ENCODE measurements at regions not wholly inside any gene's neighbourhood (a gene's known extent, or its start where the extent isn't known, plus 50 kb on each side); places are given as distances from the start of the nearest gene placed in this dataset.

DNA sequence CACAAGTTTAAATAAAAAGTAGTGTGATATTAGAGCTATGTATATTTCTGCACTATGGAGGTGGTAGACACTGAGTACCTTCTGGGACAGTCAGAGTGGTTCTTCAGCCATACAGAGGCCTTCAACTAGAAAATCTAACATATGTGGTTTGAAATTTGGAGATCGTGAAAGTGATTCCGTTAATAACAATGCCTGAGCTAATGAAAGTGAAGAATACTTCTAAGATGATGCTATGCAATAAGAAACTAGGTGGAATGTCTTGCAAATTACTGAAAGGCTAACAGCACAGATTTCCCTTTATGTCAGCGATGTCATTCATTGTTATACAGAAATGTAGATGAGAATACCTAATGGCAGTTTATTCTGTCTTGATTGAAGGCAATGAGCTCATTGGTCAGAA lies 1984.7 kb upstream of the RAG2 start:
- H3K4me3 ChIP-seq (replicated peaks; ENCODE audit: insufficient read depth, low read length) = no peak overlapping the region
- no peak overlapping the region for H3K27ac ChIP-seq (replicated peaks)
- no peak for DNase-seq (ENCODE audit: low read depth in 1 of 2, low spot score in 1 of 2)
- no peak for TF ChIP-seq GABPA (IDR thresholded peaks at IDR 0.05; ENCODE audit: low read depth)
- no peak for TF ChIP-seq SPI1 (IDR thresholded peaks at IDR 0.05; ENCODE audit: borderline replicate concordance, low read depth)
- TF ChIP-seq, protein P1, sequence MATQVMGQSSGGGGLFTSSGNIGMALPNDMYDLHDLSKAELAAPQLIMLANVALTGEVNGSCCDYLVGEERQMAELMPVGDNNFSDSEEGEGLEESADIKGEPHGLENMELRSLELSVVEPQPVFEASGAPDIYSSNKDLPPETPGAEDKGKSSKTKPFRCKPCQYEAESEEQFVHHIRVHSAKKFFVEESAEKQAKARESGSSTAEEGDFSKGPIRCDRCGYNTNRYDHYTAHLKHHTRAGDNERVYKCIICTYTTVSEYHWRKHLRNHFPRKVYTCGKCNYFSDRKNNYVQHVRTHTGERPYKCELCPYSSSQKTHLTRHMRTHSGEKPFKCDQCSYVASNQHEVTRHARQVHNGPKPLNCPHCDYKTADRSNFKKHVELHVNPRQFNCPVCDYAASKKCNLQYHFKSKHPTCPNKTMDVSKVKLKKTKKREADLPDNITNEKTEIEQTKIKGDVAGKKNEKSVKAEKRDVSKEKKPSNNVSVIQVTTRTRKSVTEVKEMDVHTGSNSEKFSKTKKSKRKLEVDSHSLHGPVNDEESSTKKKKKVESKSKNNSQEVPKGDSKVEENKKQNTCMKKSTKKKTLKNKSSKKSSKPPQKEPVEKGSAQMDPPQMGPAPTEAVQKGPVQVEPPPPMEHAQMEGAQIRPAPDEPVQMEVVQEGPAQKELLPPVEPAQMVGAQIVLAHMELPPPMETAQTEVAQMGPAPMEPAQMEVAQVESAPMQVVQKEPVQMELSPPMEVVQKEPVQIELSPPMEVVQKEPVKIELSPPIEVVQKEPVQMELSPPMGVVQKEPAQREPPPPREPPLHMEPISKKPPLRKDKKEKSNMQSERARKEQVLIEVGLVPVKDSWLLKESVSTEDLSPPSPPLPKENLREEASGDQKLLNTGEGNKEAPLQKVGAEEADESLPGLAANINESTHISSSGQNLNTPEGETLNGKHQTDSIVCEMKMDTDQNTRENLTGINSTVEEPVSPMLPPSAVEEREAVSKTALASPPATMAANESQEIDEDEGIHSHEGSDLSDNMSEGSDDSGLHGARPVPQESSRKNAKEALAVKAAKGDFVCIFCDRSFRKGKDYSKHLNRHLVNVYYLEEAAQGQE (IDR thresholded peaks at IDR 0.05; ENCODE audit: insufficient replicate concordance, low read depth) = no peak
- no peak for TF ChIP-seq POLR2AphosphoS5 (IDR thresholded peaks at IDR 0.05; ENCODE audit: low read depth)
- TF ChIP-seq, protein P2, sequence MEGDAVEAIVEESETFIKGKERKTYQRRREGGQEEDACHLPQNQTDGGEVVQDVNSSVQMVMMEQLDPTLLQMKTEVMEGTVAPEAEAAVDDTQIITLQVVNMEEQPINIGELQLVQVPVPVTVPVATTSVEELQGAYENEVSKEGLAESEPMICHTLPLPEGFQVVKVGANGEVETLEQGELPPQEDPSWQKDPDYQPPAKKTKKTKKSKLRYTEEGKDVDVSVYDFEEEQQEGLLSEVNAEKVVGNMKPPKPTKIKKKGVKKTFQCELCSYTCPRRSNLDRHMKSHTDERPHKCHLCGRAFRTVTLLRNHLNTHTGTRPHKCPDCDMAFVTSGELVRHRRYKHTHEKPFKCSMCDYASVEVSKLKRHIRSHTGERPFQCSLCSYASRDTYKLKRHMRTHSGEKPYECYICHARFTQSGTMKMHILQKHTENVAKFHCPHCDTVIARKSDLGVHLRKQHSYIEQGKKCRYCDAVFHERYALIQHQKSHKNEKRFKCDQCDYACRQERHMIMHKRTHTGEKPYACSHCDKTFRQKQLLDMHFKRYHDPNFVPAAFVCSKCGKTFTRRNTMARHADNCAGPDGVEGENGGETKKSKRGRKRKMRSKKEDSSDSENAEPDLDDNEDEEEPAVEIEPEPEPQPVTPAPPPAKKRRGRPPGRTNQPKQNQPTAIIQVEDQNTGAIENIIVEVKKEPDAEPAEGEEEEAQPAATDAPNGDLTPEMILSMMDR (IDR thresholded peaks at IDR 0.05; ENCODE audit: insufficient read depth, low read length) = no peak
- no peaks in the 10 kb centered on the region for H3K27me3 ChIP-seq (ENCODE audit: insufficient read depth, poor library complexity, severe bottlenecking)

DNA sequence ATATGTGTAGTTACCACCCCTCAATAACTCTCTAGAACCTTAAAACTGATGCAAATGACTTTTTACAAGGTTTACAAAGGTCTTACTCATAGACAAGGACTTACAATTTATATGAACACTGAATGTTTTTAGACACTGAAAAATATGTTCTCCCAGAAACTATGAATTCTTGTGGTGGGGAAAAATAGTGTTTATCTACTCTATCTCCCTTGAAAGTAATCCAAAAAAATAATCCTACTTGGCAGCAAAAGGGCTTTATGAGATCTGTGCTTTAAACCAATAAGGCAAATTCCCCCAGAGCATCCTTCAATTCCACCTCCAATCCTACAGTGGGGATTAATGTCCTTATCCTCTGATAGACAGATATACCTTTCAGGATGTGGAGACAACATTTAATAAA lies 1984.1 kb upstream of the RAG2 start:
- H3K4me3 ChIP-seq (replicated peaks; ENCODE audit: insufficient read depth, low read length) = no peak overlapping the region
- H3K27me3 ChIP-seq (ENCODE audit: insufficient read depth, poor library complexity, severe bottlenecking) = no peaks in the 10 kb centered on the region
- DNase-seq (ENCODE audit: low read depth in 1 of 2, low spot score in 1 of 2) = no peak
- H3K27ac ChIP-seq (replicated peaks) = no peak overlapping the region
- TF ChIP-seq, protein P2 (IDR thresholded peaks at IDR 0.05; ENCODE audit: insufficient read depth, low read length) = no peak
- TF ChIP-seq, protein P1 (IDR thresholded peaks at IDR 0.05; ENCODE audit: insufficient replicate concordance, low read depth) = no peak
- no peak for TF ChIP-seq SPI1 (IDR thresholded peaks at IDR 0.05; ENCODE audit: borderline replicate concordance, low read depth)
- TF ChIP-seq POLR2AphosphoS5 (IDR thresholded peaks at IDR 0.05; ENCODE audit: low read depth) = no peak

DNA sequence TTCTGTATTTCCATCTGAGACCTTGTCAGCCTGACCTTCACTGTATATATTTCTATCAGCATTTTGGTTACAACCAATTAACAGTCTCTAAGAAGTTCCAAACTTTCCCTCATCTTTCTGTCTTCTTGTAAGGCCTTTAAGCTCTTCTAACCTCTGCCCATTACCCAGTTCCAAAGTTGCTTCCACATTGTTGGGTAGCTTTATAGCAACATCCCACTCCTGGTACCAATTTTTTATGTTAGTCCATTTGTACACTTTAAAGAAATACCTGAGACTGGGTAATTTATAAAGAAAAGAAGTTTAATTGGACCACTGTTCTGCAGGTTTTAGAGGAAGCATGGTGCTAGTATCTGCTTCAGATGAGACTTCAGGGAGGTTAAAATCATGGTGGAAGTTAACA lies 1979.7 kb upstream of the RAG2 start:
- Histone ChIP-seq H3K4me3 (replicated peaks; ENCODE audit: insufficient read depth, low read length) (no peak overlapping the region), H3K27ac (replicated peaks) (no peak overlapping the region), H3K27me3 (ENCODE audit: insufficient read depth, poor library complexity, severe bottlenecking) (no peaks in the 10 kb centered on the region)
- DNase-seq (ENCODE audit: low read depth in 1 of 2, low spot score in 1 of 2) = no peak
- no peak for TF ChIP-seq SPI1 (IDR thresholded peaks at IDR 0.05; ENCODE audit: borderline replicate concordance, low read depth)
- TF ChIP-seq, protein P1 (IDR thresholded peaks at IDR 0.05; ENCODE audit: insufficient replicate concordance, low read depth) = no peak
- TF ChIP-seq GABPA (IDR thresholded peaks at IDR 0.05; ENCODE audit: low read depth) = no peak
- TF ChIP-seq, protein P2 (IDR thresholded peaks at IDR 0.05; ENCODE audit: insufficient read depth, low read length) = no peak
- no peak for TF ChIP-seq POLR2AphosphoS5 (IDR thresholded peaks at IDR 0.05; ENCODE audit: low read depth)

Measured in HL-60 (cell line).